Gastroesophageal sphincter (tissue), 4 donors: ENCODE measurements at regions not wholly inside any gene's neighbourhood (a gene's known extent, or its start where the extent isn't known, plus 50 kb on each side); places are given as distances from the start of the nearest gene placed in this dataset.

Source experiments
- ATAC-seq: fragments of 150-250 bp; one replicate; pipeline ENCODE4 v1.9.1; 2016; ENCODE audit warnings: mild to moderate bottlenecking, moderate library complexity
- H3K27ac ChIP-seq, 4 donors: fragments of 200-600 bp; sonication (generic) in 3 of 4; 1 replicate in 3 of 4; 2 replicates in 1 of 4; pipeline ENCODE4 v1.5.1; 2016 to 2019
- H3K27me3 ChIP-seq: fragments of 200-600 bp; sonication (generic); one replicate; pipeline ENCODE4 v1.5.1; 2019
- H3K36me3 ChIP-seq, 2 donors: fragments of 200-600 bp; sonication (generic); one replicate each; pipeline ENCODE4 v1.5.1; 2019; ENCODE audit warnings: control low read depth in 1 of 2
- H3K4me1 ChIP-seq, 3 donors: fragments of 200-600 bp; sonication (generic); 1 replicate in 2 of 3; 2 replicates in 1 of 3; pipeline ENCODE4 v1.5.1; 2016 to 2019; ENCODE audit warnings: control low read depth in 2 of 3
- H3K4me3 ChIP-seq, 2 donors: fragments of 200-600 bp; sonication (generic); one replicate each; pipeline ENCODE4 v1.5.1; 2019; ENCODE audit warnings: mild to moderate bottlenecking in 1 of 2, moderate library complexity in 1 of 2
- H3K9me3 ChIP-seq, 3 donors: fragments of 200-600 bp; sonication (generic); one replicate each; pipeline ENCODE4 v1.5.1; 2017 to 2019; ENCODE audit warnings: control low read depth in 2 of 3
- EP300 ChIP-seq: sonication (generic); formaldehyde crosslinking; IDR thresholded peaks from one replicate; pipeline ENCODE4 v1.6.1; 2017; ENCODE audit warnings: antibody characterized with exemption, mild to moderate bottlenecking
- POLR2A ChIP-seq, 2 donors: fragments of 450-650 bp; IDR thresholded peaks; one replicate each; pipeline ENCODE4 v1.6.1; 2017; ENCODE audit warnings: antibody characterized with exemption in 2 of 2, mild to moderate bottlenecking in 2 of 2, moderate library complexity in 1 of 2
- POLR2AphosphoS5 ChIP-seq: sonication (generic); formaldehyde crosslinking; IDR thresholded peaks from one replicate; pipeline ENCODE4 v1.6.1; 2017; ENCODE audit warnings: antibody characterized with exemption
- WGBS, 2 donors: methylation state at CpG; one replicate each; pipeline ENCODE4 v1.1.5; 2018; ENCODE audit warnings: low coverage in 1 of 2; 5-methylcytosine and 5-hydroxymethylcytosine counted together
- TF ChIP-seq, protein P1 (sequence below), 4 experiments: fragments of 200-600 bp in 2 of 4; fragments of 450-650 bp in 2 of 4; sonication (generic) in 1 of 4; IDR thresholded peaks; one replicate each; pipeline ENCODE4 v1.5.1; 2017 to 2019; ENCODE audit warnings: antibody characterized with exemption in 4 of 4, mild to moderate bottlenecking in 2 of 4, moderate library complexity in 2 of 4

- H3K27me3 ChIP-seq: no peaks in the 10 kb centered on the region
- H3K4me1 ChIP-seq: no peaks in the 10 kb centered on the region
- H3K4me3 ChIP-seq: no peak overlapping the region
- 79 to 93% methylated on average over 4 of the region's 4 CpGs for WGBS, 2 donors
- H3K36me3 ChIP-seq: no peaks in the 10 kb centered on the region
- TF ChIP-seq EP300: no peak
- TF ChIP-seq POLR2A (IDR thresholded peaks at IDR 0.05): no peak
- TF ChIP-seq, protein P1, sequence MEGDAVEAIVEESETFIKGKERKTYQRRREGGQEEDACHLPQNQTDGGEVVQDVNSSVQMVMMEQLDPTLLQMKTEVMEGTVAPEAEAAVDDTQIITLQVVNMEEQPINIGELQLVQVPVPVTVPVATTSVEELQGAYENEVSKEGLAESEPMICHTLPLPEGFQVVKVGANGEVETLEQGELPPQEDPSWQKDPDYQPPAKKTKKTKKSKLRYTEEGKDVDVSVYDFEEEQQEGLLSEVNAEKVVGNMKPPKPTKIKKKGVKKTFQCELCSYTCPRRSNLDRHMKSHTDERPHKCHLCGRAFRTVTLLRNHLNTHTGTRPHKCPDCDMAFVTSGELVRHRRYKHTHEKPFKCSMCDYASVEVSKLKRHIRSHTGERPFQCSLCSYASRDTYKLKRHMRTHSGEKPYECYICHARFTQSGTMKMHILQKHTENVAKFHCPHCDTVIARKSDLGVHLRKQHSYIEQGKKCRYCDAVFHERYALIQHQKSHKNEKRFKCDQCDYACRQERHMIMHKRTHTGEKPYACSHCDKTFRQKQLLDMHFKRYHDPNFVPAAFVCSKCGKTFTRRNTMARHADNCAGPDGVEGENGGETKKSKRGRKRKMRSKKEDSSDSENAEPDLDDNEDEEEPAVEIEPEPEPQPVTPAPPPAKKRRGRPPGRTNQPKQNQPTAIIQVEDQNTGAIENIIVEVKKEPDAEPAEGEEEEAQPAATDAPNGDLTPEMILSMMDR (IDR thresholded peaks at IDR 0.05): no peak
- TF ChIP-seq POLR2AphosphoS5: no peak
- no peak for ATAC-seq
- no peak overlapping the region for H3K27ac ChIP-seq
- H3K9me3 ChIP-seq: no peaks in the 10 kb centered on the region
These were observed 333.8 kb upstream of the MAD2L1 start for GRCh38 chr4:120400441-120400840.

- no peaks in the 10 kb centered on the region for H3K27me3 ChIP-seq
- H3K27ac ChIP-seq: no peak overlapping the region
- H3K4me3 ChIP-seq: no peak overlapping the region
- TF ChIP-seq, protein P1 (IDR thresholded peaks at IDR 0.05): no peak
- no peak for TF ChIP-seq POLR2A (IDR thresholded peaks at IDR 0.05)
- no peak for TF ChIP-seq POLR2AphosphoS5
- no peak for TF ChIP-seq EP300
- 75 to 78% methylated on average over 1 of the region's 1 CpG for WGBS, 2 donors
- H3K4me1 ChIP-seq: no peaks in the 10 kb centered on the region
- no peaks in the 10 kb centered on the region for H3K36me3 ChIP-seq
- no peak for ATAC-seq
- H3K9me3 ChIP-seq: no peaks in the 10 kb centered on the region
These were observed 333.2 kb upstream of the MAD2L1 start for GRCh38 chr4:120399826-120400225.

DNA sequence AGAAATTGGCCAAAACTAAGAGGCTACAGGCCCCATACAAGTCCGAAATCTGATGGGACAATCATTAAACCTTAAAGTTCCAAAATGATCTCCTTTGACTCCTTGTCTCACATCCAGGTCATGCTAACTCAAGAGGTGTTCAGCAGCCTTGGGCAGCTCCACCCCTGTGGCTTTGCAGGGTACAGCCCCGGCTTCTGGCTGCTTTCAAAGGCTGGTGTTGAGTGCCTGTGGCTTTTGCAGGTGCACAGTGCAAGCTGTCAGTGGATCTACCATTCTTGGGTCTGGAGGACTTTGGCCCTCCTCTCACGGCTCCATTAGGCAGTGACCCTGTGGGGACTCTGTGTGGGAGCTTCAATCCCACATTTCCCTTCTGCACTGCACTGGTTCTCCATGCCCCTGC is 329.1 kb upstream of the MAD2L1 start:
- no peak for ATAC-seq
- TF ChIP-seq POLR2AphosphoS5 (no peak), POLR2A (IDR thresholded peaks at IDR 0.05) (no peak), EP300 (no peak)
- TF ChIP-seq, protein P1 (IDR thresholded peaks at IDR 0.05): no peak
- Histone ChIP-seq H3K27me3 (no peaks in the 10 kb centered on the region), H3K9me3 (no peaks in the 10 kb centered on the region), H3K27ac (no peak overlapping the region), H3K4me1 (no peaks in the 10 kb centered on the region), H3K36me3 (no peaks in the 10 kb centered on the region), H3K4me3 (no peak overlapping the region)
- WGBS, 2 donors: 88 to 100% methylated on average over 1 of the region's 3 CpGs

DNA sequence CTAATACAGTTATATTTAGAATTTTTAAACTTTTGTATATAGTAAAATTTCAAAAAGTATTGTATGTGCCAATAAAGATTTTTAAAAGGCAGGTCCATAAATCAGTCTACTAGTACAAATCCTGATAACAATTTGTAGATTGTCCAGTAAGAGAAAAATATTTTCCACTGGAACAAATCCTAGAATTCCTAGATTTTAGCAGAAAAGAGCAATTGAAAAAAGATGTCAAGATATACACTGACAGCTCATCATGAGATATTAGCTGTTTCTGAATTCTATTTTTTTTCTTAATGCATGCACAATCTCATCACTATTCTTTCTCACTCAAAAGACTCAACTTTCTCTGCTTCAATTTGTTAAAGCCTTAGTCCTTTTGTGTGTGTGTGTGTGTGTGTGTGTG is 289.2 kb upstream of the MAD2L1 start:
- Histone ChIP-seq H3K4me3 (no peak overlapping the region), H3K9me3 (no peaks in the 10 kb centered on the region), H3K36me3 (no peaks in the 10 kb centered on the region), H3K27me3 (no peaks in the 10 kb centered on the region), H3K27ac (no peak overlapping the region), H3K4me1 (no peaks in the 10 kb centered on the region)
- no peak for ATAC-seq
- TF ChIP-seq EP300 (no peak), POLR2A (IDR thresholded peaks at IDR 0.05) (no peak), POLR2AphosphoS5 (no peak)
- TF ChIP-seq, protein P1 (IDR thresholded peaks at IDR 0.05): no peak

- H3K4me3 ChIP-seq: no peak overlapping the region
- H3K36me3 ChIP-seq: no peaks in the 10 kb centered on the region
- no peak for ATAC-seq
- H3K9me3 ChIP-seq: no peaks in the 10 kb centered on the region
- WGBS, 2 donors: 40% methylated on average over 1 of the region's 1 CpG
- H3K27ac ChIP-seq: no peak overlapping the region
- no peaks in the 10 kb centered on the region for H3K4me1 ChIP-seq
- H3K27me3 ChIP-seq: no peaks in the 10 kb centered on the region
- TF ChIP-seq POLR2AphosphoS5: no peak
These were observed 287.7 kb upstream of the MAD2L1 start for GRCh38 chr4:120354381-120354780.

GRCh38 chr4:120353235-120353634 is 286.6 kb upstream of the MAD2L1 start:
- Histone ChIP-seq H3K36me3 (no peaks in the 10 kb centered on the region), H3K27me3 (no peaks in the 10 kb centered on the region), H3K4me3 (no peak overlapping the region), H3K4me1 (no peaks in the 10 kb centered on the region), H3K27ac (no peak overlapping the region), H3K9me3 (no peaks in the 10 kb centered on the region)
- WGBS, 2 donors: 63 to 70% methylated on average over 6 of the region's 6 CpGs
- TF ChIP-seq, protein P1 (IDR thresholded peaks at IDR 0.05): no peak
- no peak for TF ChIP-seq EP300
- no peak for TF ChIP-seq POLR2AphosphoS5
- no peak for TF ChIP-seq POLR2A (IDR thresholded peaks at IDR 0.05)
- no peak for ATAC-seq
